ENCODE measurements at regions not wholly inside any gene's neighbourhood (a gene's known extent, or its start where the extent isn't known, plus 50 kb on each side); places are given as distances from the start of the nearest gene placed in this dataset.

- no TSS peak for BruUV-seq (replicated peaks)
- no peaks in the 10 kb centered on the region for H3K36me3 ChIP-seq (ENCODE audit: insufficient read depth, low read length, poor library complexity, severe bottlenecking)
- H3K4me3 ChIP-seq (ENCODE audit: low read depth, low read length, poor library complexity, severe bottlenecking) = no peak overlapping the region
- H3K27me3 ChIP-seq (replicated peaks; ENCODE audit: insufficient read depth, low read depth, low read length, poor library complexity) = no peaks in the 10 kb centered on the region
- no peaks in the 10 kb centered on the region for H3K9me3 ChIP-seq (ENCODE audit: low read depth, low read length, poor library complexity, severe bottlenecking)
- no peak overlapping the region for H3K27ac ChIP-seq (ENCODE audit: low read depth, low read length, poor library complexity, severe bottlenecking)
- CTCF ChIA-PET = no interaction called here
- intact Hi-C loops (cut with micrococcal nuclease; ENCODE audit: unreplicated experiment) = no loop called here
- no peaks in the 10 kb centered on the region for H3K4me1 ChIP-seq (ENCODE audit: insufficient read depth, low read length, poor library complexity, severe bottlenecking)
- DNase-seq (ENCODE audit: low spot score) = no peak
- TF ChIP-seq CTCF (conservative IDR thresholded peaks at IDR 0.05; ENCODE audit: low read depth, low read length) = no peak
- POLR2A ChIA-PET (ENCODE audit: low non-redundant PET) = no interaction called here
Measured at GRCh38 chr7:69187824-69188333, 410.4 kb upstream of the AUTS2 start.

GRCh38 chr7:69189406-69189805 is 408.9 kb upstream of the AUTS2 start:
- TF ChIP-seq CTCF (conservative IDR thresholded peaks at IDR 0.05; ENCODE audit: low read depth, low read length) = no peak
- TF ChIP-seq EZH2 (IDR thresholded peaks at IDR 0.05; ENCODE audit: borderline replicate concordance, low read depth, low read length, poor library complexity, severe bottlenecking) = no peak
- H3K27me3 ChIP-seq (replicated peaks; ENCODE audit: insufficient read depth, low read depth, low read length, poor library complexity) = no peaks in the 10 kb centered on the region
- no peaks in the 10 kb centered on the region for H3K9me3 ChIP-seq (ENCODE audit: low read depth, low read length, poor library complexity, severe bottlenecking)
- H3K4me1 ChIP-seq (ENCODE audit: insufficient read depth, low read length, poor library complexity, severe bottlenecking) = no peaks in the 10 kb centered on the region
- CTCF ChIA-PET = no interaction called here
- POLR2A ChIA-PET (ENCODE audit: low non-redundant PET) = no interaction called here
- no peak overlapping the region for H3K4me3 ChIP-seq (ENCODE audit: low read depth, low read length, poor library complexity, severe bottlenecking)
- H3K27ac ChIP-seq (ENCODE audit: low read depth, low read length, poor library complexity, severe bottlenecking) = no peak overlapping the region
- no TSS peak for BruUV-seq (replicated peaks)
- no peak for DNase-seq (ENCODE audit: low spot score)
- intact Hi-C loops (cut with micrococcal nuclease; ENCODE audit: unreplicated experiment) = no loop called here
- H3K36me3 ChIP-seq (ENCODE audit: insufficient read depth, low read length, poor library complexity, severe bottlenecking) = no peaks in the 10 kb centered on the region

- no peaks in the 10 kb centered on the region for H3K27me3 ChIP-seq (replicated peaks; ENCODE audit: insufficient read depth, low read depth, low read length, poor library complexity)
- intact Hi-C loops (cut with micrococcal nuclease; ENCODE audit: unreplicated experiment) = loop anchor here (10.0 kb wide), 1 partner anchor 1015 kb away; no protein-coding TSS in a partner anchor
- H3K4me3 ChIP-seq (ENCODE audit: low read depth, low read length, poor library complexity, severe bottlenecking) = no peak overlapping the region
- CTCF ChIA-PET = no interaction called here
- DNase-seq (ENCODE audit: low spot score) = no peak
- H3K9me3 ChIP-seq (ENCODE audit: low read depth, low read length, poor library complexity, severe bottlenecking) = no peaks in the 10 kb centered on the region
- no peaks in the 10 kb centered on the region for H3K4me1 ChIP-seq (ENCODE audit: insufficient read depth, low read length, poor library complexity, severe bottlenecking)
- POLR2A ChIA-PET (ENCODE audit: low non-redundant PET) = no interaction called here
- H3K27ac ChIP-seq (ENCODE audit: low read depth, low read length, poor library complexity, severe bottlenecking) = no peak overlapping the region
- TF ChIP-seq EZH2 (IDR thresholded peaks at IDR 0.05; ENCODE audit: borderline replicate concordance, low read depth, low read length, poor library complexity, severe bottlenecking) = no peak
- TF ChIP-seq CTCF (conservative IDR thresholded peaks at IDR 0.05; ENCODE audit: low read depth, low read length) = no peak
- H3K36me3 ChIP-seq (ENCODE audit: insufficient read depth, low read length, poor library complexity, severe bottlenecking) = no peaks in the 10 kb centered on the region
- no TSS peak for BruUV-seq (replicated peaks)
Measured at GRCh38 chr7:69190025-69190424, 408.2 kb upstream of the AUTS2 start.

Measured in A673 (cell line).